ENCODE measurements at regions not wholly inside any gene's neighbourhood (a gene's known extent, or its start where the extent isn't known, plus 50 kb on each side); places are given as distances from the start of the nearest gene placed in this dataset.

GRCh38 chr5:125848751-125849150 lies 574.5 kb upstream of the GRAMD2B start:
- Histone ChIP-seq H3K27me3 (no peaks in the 10 kb centered on the region), H3K4me1 (no peaks in the 10 kb centered on the region), H3K27ac (no peak overlapping the region), H3K36me3 (no peaks in the 10 kb centered on the region), H3K9me3 (peaks cover 0 to 15% (median 0%) of the 10 kb centered on the region in 12 donors), H3K4me3 (no peak overlapping the region)
- ATAC-seq (no peak), DNase-seq (no peak)
- TF ChIP-seq CTCF (IDR thresholded peaks at IDR 0.05): no peak
- TF ChIP-seq POLR2A (IDR thresholded peaks at IDR 0.05): no peak
- WGBS, 4 donors: 79 to 93% (median 88%) methylated on average over 2 of the region's 2 CpGs
- intact Hi-C loops (cut with DNase I): no loop called here

- Histone ChIP-seq H3K27ac (no peak overlapping the region), H3K27me3 (no peaks in the 10 kb centered on the region), H3K4me1 (no peaks in the 10 kb centered on the region), H3K4me3 (no peak overlapping the region), H3K36me3 (no peaks in the 10 kb centered on the region), H3K9me3 (peaks cover 0 to 14% (median 0%) of the 10 kb centered on the region in 12 donors)
- DNase-seq (no peak), ATAC-seq (no peak)
- TF ChIP-seq POLR2A (IDR thresholded peaks at IDR 0.05) (no peak), CTCF (IDR thresholded peaks at IDR 0.05) (no peak)
- intact Hi-C loops (cut with DNase I): no loop called here
- WGBS, 4 donors: 49 to 64% (median 52%) methylated on average over 3 of the region's 3 CpGs
Observed at GRCh38 chr5:125856949-125857348, 566.3 kb upstream of the GRAMD2B start.

- TF ChIP-seq CTCF (IDR thresholded peaks at IDR 0.05) (no peak), POLR2A (IDR thresholded peaks at IDR 0.05) (no peak)
- Histone ChIP-seq H3K27me3 (no peaks in the 10 kb centered on the region), H3K4me1 (no peaks in the 10 kb centered on the region), H3K9me3 (peaks cover 0 to 14% (median 0%) of the 10 kb centered on the region in 12 donors), H3K4me3 (no peak overlapping the region), H3K27ac (no peak overlapping the region), H3K36me3 (no peaks in the 10 kb centered on the region)
- 96 to 98% (median 97%) methylated on average over 2 of the region's 2 CpGs for WGBS, 4 donors
- DNase-seq (no peak), ATAC-seq (no peak)
- intact Hi-C loops (cut with DNase I): no loop called here
Observed at GRCh38 chr5:125863579-125863978, 559.6 kb upstream of the GRAMD2B start.

GRCh38 chr5:125865166-125865815 lies 557.9 kb upstream of the GRAMD2B start:
- no peak for ATAC-seq
- intact Hi-C loops (cut with DNase I): no loop called here
- Histone ChIP-seq H3K27ac (no peak overlapping the region), H3K36me3 (no peaks in the 10 kb centered on the region), H3K9me3 (peaks cover 0 to 5% (median 0%) of the 10 kb centered on the region in 12 donors), H3K4me3 (no peak overlapping the region), H3K4me1 (no peaks in the 10 kb centered on the region), H3K27me3 (no peaks in the 10 kb centered on the region)
- 36 to 58% (median 38%) methylated on average over 4 of the region's 4 CpGs for WGBS, 4 donors
- TF ChIP-seq POLR2A (IDR thresholded peaks at IDR 0.05) (no peak), CTCF (IDR thresholded peaks at IDR 0.05) (no peak)
- DNase-seq: no peak
